HG03280 (cell line): ENCODE measurements at regions not wholly inside any gene's neighbourhood (a gene's known extent, or its start where the extent isn't known, plus 50 kb on each side); places are given as distances from the start of the nearest gene placed in this dataset.
"Not testable (repeated sequence)": the region's sequence is repeated elsewhere in the genome, so short reads cannot be mapped to it uniquely, and the experiment has no call there.

Experiments
- ATAC-seq: cut with Tn5 transposase; IDR thresholded peaks from one replicate; pipeline ENCODE4 v1.9.1; 2021; ENCODE audit warnings: mild to moderate bottlenecking, moderate library complexity; ENCODE audit not compliant: unreplicated experiment

- ATAC-seq = no peak
These were observed 83.3 kb upstream of the MED13L start for GRCh38 chr12:116360579-116361413.

GRCh38 chr12:116361414-116362223 is 84.1 kb upstream of the MED13L start:
- no peak for ATAC-seq

- no peak for ATAC-seq
These were observed 87.6 kb upstream of the MED13L start for GRCh38 chr12:116365114-116365513.

GRCh38 chr12:116365606-116366455 is 88.3 kb upstream of the MED13L start:
- no peak for ATAC-seq

GRCh38 chr12:116366456-116366776 is 88.9 kb upstream of the MED13L start:
- no peak for ATAC-seq

GRCh38 chr12:116366824-116367223 is 89.3 kb upstream of the MED13L start:
- ATAC-seq = no peak

GRCh38 chr12:116368196-116369194 is 91.0 kb upstream of the MED13L start:
- no peak for ATAC-seq

GRCh38 chr12:116370004-116370404 is 92.5 kb upstream of the MED13L start:
- no peak for ATAC-seq

- ATAC-seq = no peak
These were observed 93.5 kb upstream of the MED13L start for GRCh38 chr12:116370886-116371580.

GRCh38 chr12:116372815-116373214 is 95.3 kb upstream of the MED13L start:
- no peak for ATAC-seq

- ATAC-seq = no peak
These were observed 96.2 kb upstream of the MED13L start for GRCh38 chr12:116373572-116374206.

GRCh38 chr12:116374207-116374606 is 96.7 kb upstream of the MED13L start:
- no peak for ATAC-seq

GRCh38 chr12:116375278-116375842 is 97.9 kb upstream of the MED13L start:
- no peak for ATAC-seq

GRCh38 chr12:116376354-116377193 is 99.1 kb upstream of the MED13L start:
- ATAC-seq = no peak

- not testable (repeated sequence) for ATAC-seq
These were observed 99.7 kb upstream of the MED13L start for GRCh38 chr12:116377194-116377571.

- ATAC-seq = no peak
These were observed 100.5 kb upstream of the MED13L start for GRCh38 chr12:116378002-116378401.

GRCh38 chr12:116380108-116380507 is 102.6 kb upstream of the MED13L start:
- no peak for ATAC-seq

GRCh38 chr12:116380740-116381139 is 103.2 kb upstream of the MED13L start:
- not testable (repeated sequence) for ATAC-seq
